ENCODE measurements at regions not wholly inside any gene's neighbourhood (a gene's known extent, or its start where the extent isn't known, plus 50 kb on each side); places are given as distances from the start of the nearest gene placed in this dataset.

- TF ChIP-seq, protein P1, sequence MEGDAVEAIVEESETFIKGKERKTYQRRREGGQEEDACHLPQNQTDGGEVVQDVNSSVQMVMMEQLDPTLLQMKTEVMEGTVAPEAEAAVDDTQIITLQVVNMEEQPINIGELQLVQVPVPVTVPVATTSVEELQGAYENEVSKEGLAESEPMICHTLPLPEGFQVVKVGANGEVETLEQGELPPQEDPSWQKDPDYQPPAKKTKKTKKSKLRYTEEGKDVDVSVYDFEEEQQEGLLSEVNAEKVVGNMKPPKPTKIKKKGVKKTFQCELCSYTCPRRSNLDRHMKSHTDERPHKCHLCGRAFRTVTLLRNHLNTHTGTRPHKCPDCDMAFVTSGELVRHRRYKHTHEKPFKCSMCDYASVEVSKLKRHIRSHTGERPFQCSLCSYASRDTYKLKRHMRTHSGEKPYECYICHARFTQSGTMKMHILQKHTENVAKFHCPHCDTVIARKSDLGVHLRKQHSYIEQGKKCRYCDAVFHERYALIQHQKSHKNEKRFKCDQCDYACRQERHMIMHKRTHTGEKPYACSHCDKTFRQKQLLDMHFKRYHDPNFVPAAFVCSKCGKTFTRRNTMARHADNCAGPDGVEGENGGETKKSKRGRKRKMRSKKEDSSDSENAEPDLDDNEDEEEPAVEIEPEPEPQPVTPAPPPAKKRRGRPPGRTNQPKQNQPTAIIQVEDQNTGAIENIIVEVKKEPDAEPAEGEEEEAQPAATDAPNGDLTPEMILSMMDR (IDR thresholded peaks at IDR 0.05; ENCODE audit: control extremely low read depth, extremely low read depth, low read depth, missing control alignments), result no peak
- DNase-seq (ENCODE audit: extremely low spot score), result no peak
- ChIA-PET CTCF (interaction anchor here (1.5 kb wide), 1 partner anchor 10 kb away, joined by 5 read pairs; no protein-coding TSS in a partner anchor), POLR2A (no interaction called here)
Observed at GRCh38 chr2:14951569-14952285, 319.2 kb downstream of the LRATD1 start.

DNA sequence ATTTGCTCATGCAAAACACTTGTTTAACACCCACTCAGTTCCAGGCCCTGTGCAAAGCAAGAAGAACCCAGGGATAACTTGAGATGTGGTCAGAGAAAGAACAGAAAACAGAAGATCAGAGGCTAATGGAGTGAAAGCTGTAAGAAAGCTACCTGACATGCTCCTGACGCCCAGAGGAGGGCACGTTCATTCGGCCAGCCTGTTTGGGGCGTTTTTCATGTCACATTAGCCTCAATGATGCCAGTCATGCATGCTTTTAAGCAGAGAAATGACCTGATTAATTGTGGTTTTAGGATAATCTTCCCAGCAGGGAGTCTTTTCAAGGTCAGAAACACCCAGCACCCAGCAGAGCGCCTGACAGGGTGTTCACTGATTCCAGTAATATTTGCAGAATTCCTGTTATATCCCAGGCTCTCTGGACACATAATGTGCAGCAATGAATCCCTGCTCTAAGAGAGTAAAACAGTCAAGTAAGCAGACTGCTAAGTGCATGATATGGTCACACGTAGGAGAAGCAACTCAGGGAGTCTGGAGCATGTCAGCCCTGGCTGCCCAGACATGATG lies 320.0 kb downstream of the LRATD1 start:
- TF ChIP-seq, protein P1 (IDR thresholded peaks at IDR 0.05; ENCODE audit: control extremely low read depth, extremely low read depth, low read depth, missing control alignments), result no peak
- DNase-seq (ENCODE audit: extremely low spot score), result no peak
- CTCF ChIA-PET, result interaction anchor here (1.5 kb wide), 1 partner anchor 9 kb away, joined by 5 read pairs; no protein-coding TSS in a partner anchor
- POLR2A ChIA-PET, result no interaction called here

DNA sequence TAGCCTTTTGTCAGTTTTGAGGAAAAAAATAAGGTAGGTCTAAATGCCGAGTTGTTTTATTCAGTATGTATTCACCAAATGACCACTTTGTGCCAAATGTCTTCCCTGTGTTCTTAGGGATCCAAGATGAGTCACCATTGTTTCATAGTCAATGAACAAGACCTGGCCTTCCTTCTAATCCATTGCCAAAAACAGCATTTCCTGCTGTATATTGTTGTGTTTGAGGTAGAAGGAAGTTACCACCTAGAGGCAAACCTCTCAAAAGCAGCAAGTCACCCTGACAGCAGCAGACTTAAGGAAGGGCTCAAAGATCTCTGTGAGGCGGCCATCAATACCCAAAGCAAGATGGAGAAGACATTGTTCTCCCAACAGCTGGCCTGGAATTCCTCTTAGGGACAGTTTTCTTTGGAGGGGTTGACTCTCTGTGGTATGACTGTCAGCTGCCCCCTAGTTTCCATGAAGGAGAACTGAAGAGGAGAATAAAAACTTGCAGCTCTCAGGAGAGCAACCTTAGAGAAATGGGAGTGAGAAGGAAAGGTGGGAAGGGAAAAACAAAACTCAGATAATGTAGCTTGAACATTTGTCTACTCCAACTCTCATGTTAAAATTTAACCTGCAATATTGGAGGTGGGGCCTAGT lies 328.3 kb downstream of the LRATD1 start:
- POLR2A ChIA-PET, result no interaction called here
- TF ChIP-seq, protein P1 (IDR thresholded peaks at IDR 0.05; ENCODE audit: control extremely low read depth, extremely low read depth, low read depth, missing control alignments), result no peak
- DNase-seq (ENCODE audit: extremely low spot score), result no peak
- CTCF ChIA-PET, result interaction anchor here (1.3 to 1.4 kb wide), 2 partner anchors 9 to 57 kb away, joined by 3 to 5 read pairs; no protein-coding TSS in a partner anchor

GRCh38 chr2:14967729-14968128 lies 335.2 kb downstream of the LRATD1 start:
- ChIA-PET CTCF (interaction anchor here (1.2 kb wide), 1 partner anchor 50 kb away, joined by 3 read pairs; no protein-coding TSS in a partner anchor), POLR2A (no interaction called here)
- TF ChIP-seq, protein P1 (IDR thresholded peaks at IDR 0.05; ENCODE audit: control extremely low read depth, extremely low read depth, low read depth, missing control alignments), result no peak
- no peak for DNase-seq (ENCODE audit: extremely low spot score)

DNA sequence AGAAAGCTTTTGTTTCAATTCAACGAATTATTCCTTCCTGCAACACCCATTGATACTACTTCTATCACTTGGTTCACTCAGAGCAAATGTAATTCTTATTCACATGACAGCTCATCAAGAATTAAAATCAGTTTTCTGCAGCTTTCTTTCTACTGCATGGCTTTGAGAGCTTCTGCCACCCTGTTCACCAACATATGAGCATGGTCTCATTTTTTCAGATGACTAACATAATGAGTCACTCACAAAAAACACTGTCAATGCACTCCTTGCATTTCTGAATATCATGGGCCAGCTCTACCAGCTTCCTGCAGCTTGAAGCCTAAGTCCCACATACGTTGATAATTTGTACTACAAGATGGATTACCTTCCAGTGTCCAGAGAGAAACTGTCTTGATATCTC lies 342.9 kb downstream of the LRATD1 start:
- POLR2A ChIA-PET, result no interaction called here
- TF ChIP-seq, protein P1 (IDR thresholded peaks at IDR 0.05; ENCODE audit: control extremely low read depth, extremely low read depth, low read depth, missing control alignments), result no peak
- DNase-seq (ENCODE audit: extremely low spot score), result no peak
- CTCF ChIA-PET, result no interaction called here

DNA sequence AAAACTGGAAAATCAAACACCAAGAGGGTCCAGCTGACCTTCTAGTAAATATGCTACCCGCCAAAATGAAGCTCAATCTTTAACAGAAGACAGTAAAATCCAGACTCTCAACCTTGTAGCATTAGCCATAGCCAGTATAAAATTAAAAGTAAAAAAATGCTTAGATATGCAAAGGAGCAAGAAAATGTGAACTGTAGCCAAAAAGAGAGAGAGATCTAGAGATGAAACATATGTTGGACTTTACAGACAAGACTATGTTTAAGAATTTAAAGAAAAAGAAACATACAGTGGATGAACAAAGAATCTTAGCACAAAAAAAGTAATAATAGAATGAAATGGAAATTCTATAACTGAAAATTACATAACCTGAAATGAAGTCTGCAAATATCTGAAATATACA lies 344.5 kb downstream of the LRATD1 start:
- CTCF ChIA-PET, result interaction anchor here (0.8 to 1.4 kb wide), 2 partner anchors 9 to 11 kb away, joined by 3 read pairs; no protein-coding TSS in a partner anchor
- POLR2A ChIA-PET, result no interaction called here
- DNase-seq (ENCODE audit: extremely low spot score), result no peak
- TF ChIP-seq, protein P1 (IDR thresholded peaks at IDR 0.05; ENCODE audit: control extremely low read depth, extremely low read depth, low read depth, missing control alignments), result no peak
